Osteocyte (in vitro differentiated cells): ENCODE measurements at regions not wholly inside any gene's neighbourhood (a gene's known extent, or its start where the extent isn't known, plus 50 kb on each side); places are given as distances from the start of the nearest gene placed in this dataset.

ENCODE experiments used
- DNase-seq: peaks from one replicate; pipeline ENCODE4 v3.0.0; 2021; ENCODE audit warnings: mixed read lengths; ENCODE audit not compliant: unreplicated experiment; ENCODE audit errors: extremely low spot score
- H3K27ac Mint-ChIP-seq: one replicate; pipeline ENCODE4 v1.8.0; 2021; ENCODE audit warnings: mild to moderate bottlenecking, mixed read lengths; ENCODE audit not compliant: unreplicated experiment
- H3K27me3 Mint-ChIP-seq: one replicate; pipeline ENCODE4 v1.8.0; 2021; ENCODE audit warnings: mixed read lengths; ENCODE audit not compliant: unreplicated experiment
- H3K36me3 Mint-ChIP-seq: one replicate; pipeline ENCODE4 v1.8.0; 2021; ENCODE audit warnings: mixed read lengths; ENCODE audit not compliant: unreplicated experiment
- H3K4me1 Mint-ChIP-seq: one replicate; pipeline ENCODE4 v1.8.0; 2021; ENCODE audit warnings: mixed read lengths; ENCODE audit not compliant: unreplicated experiment
- H3K4me3 Mint-ChIP-seq: one replicate; pipeline ENCODE4 v1.8.0; 2021; ENCODE audit warnings: mild to moderate bottlenecking, moderate library complexity, mixed read lengths; ENCODE audit not compliant: unreplicated experiment
- H3K9me3 Mint-ChIP-seq: one replicate; pipeline ENCODE4 v1.8.0; 2021; ENCODE audit warnings: mixed read lengths; ENCODE audit not compliant: unreplicated experiment
- TF ChIP-seq, protein P1 (sequence below): fragments of 200-600 bp; sonication (generic); IDR thresholded peaks from 2 replicates; pipeline ENCODE4 v1.5.0; 2021; ENCODE audit warnings: antibody characterized with exemption, mild to moderate bottlenecking, moderate library complexity

DNA sequence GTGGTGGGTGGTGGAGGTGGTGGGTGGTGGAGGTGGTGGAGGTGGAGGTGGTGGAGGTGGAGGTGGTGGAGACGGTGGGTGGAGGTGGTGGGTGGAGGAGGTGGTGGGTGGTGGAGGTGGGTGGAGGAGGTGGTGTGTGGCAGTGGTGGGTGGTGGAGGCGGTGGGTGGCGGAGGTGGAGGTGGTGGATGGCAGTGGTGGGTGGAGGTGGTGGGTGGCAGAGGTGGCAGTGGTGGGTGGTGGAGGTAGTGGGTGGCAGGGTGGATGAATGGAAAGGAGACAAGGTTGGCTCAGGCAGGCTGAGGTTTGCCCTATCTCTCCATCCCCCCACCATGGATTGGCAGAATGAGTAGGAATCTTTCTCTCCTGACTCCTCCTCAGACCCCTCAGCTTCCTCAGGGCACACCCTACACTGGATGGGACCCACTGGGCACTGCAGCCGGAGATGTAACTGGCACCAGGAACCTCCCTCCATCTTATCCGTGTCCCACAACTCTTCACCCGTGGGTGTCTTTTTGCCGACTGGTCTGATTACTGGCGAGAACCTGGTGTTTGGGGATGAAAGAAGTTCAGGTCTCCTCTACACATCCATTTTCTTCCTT is 166.3 kb downstream of the C9orf50 start:
- Mint-ChIP-seq H3K27ac (peak overlapping the region; percentile 78), H3K9me3 (no peaks in the 10 kb centered on the region), H3K36me3 (no peaks in the 10 kb centered on the region), H3K4me3 (no peak overlapping the region), H3K27me3 (no peaks in the 10 kb centered on the region), H3K4me1 (peaks cover 63% of the 10 kb centered on the region)
- TF ChIP-seq, protein P1, sequence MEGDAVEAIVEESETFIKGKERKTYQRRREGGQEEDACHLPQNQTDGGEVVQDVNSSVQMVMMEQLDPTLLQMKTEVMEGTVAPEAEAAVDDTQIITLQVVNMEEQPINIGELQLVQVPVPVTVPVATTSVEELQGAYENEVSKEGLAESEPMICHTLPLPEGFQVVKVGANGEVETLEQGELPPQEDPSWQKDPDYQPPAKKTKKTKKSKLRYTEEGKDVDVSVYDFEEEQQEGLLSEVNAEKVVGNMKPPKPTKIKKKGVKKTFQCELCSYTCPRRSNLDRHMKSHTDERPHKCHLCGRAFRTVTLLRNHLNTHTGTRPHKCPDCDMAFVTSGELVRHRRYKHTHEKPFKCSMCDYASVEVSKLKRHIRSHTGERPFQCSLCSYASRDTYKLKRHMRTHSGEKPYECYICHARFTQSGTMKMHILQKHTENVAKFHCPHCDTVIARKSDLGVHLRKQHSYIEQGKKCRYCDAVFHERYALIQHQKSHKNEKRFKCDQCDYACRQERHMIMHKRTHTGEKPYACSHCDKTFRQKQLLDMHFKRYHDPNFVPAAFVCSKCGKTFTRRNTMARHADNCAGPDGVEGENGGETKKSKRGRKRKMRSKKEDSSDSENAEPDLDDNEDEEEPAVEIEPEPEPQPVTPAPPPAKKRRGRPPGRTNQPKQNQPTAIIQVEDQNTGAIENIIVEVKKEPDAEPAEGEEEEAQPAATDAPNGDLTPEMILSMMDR = no peak
- DNase-seq = no peak

DNA sequence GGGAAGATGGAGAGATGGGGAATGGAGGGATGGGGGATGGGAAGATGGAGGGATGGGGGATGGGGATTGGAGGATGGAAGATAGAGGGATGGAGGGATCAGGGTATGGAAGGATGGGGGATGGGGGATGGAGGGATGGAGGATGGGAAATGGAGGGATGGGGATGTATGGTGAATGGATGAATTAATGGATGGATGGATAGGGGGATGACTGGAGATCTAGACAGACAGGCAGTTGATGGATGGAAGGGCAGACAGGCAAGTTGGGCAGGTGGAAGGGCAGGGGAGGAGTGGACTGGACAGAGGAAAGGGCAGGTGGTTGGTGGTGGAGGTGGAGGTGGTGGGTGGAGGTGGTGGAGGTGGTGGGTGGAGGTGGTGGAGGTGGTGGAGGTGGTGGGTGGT is 167.2 kb downstream of the C9orf50 start:
- H3K27me3 Mint-ChIP-seq = no peaks in the 10 kb centered on the region

DNA sequence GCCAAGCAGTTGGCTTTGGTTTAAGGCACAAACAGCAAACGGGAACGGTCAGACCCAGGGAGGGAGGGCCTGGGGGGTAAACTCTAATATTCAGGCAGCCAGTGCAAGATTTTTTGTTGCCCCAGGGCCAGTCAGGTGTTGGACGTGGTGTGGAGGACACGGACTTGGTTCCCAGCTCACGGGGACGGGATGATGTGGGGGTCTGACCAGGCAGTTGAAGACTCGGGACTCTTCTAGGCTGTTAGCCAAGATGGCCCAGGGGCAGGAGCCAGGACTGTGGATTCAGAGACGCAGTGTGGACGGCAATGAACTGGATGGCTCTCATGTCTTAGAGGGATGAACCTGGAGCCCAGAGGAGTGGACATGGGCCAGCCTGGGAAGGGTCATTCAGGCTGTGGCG is 169.2 kb downstream of the C9orf50 start:
- H3K4me1 Mint-ChIP-seq = peaks cover 39% of the 10 kb centered on the region
- peak overlapping the region; percentile 76 for H3K27ac Mint-ChIP-seq
- no peaks in the 10 kb centered on the region for H3K27me3 Mint-ChIP-seq
- TF ChIP-seq, protein P1 = no peak
- no peaks in the 10 kb centered on the region for H3K36me3 Mint-ChIP-seq
- H3K9me3 Mint-ChIP-seq = no peaks in the 10 kb centered on the region
- DNase-seq = no peak
- no peak overlapping the region for H3K4me3 Mint-ChIP-seq

More for the DNA sequence above, 167.2 kb downstream of the C9orf50 start:
- H3K4me3 Mint-ChIP-seq = no peak overlapping the region
- no peaks in the 10 kb centered on the region for H3K9me3 Mint-ChIP-seq
- TF ChIP-seq, protein P1 = no peak
- DNase-seq = no peak
- no peaks in the 10 kb centered on the region for H3K36me3 Mint-ChIP-seq
- peaks cover 60% of the 10 kb centered on the region for H3K4me1 Mint-ChIP-seq
- H3K27ac Mint-ChIP-seq = no peak overlapping the region

DNA sequence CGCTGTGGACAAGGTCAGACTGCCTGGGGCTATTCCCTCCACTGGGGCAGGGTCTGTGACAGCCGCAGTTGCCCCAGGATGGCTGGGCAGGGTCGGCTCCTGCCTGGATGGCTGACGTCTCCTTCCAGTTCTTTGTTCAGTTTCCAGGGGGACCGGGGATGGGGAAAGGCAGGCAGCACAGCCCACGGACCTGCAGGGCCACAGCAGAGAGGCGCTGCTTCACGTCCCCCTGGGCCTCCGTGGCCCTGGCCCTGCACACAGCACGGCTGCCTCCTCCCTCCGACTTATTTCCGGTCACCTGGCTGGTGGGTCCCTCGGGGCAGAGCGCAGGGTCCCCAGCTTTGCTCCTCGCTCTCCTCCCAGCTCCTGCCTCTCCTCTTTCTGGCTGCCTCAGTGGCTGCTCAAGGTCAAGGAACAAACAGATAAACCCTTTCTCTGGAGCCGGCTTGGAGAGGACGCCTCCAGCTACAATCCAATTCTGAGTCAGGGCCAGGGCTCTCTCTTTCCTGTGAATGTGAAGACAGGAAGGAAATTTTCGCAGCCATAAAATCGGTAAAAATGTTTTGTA is 169.7 kb downstream of the C9orf50 start:
- TF ChIP-seq, protein P1 = no peak
- no peaks in the 10 kb centered on the region for H3K27me3 Mint-ChIP-seq
- H3K27ac Mint-ChIP-seq = peak overlapping the region; percentile 76
- peaks cover 34% of the 10 kb centered on the region for H3K4me1 Mint-ChIP-seq
- H3K9me3 Mint-ChIP-seq = no peaks in the 10 kb centered on the region
- H3K36me3 Mint-ChIP-seq = no peaks in the 10 kb centered on the region
- no peak overlapping the region for H3K4me3 Mint-ChIP-seq
- no peak for DNase-seq

DNA sequence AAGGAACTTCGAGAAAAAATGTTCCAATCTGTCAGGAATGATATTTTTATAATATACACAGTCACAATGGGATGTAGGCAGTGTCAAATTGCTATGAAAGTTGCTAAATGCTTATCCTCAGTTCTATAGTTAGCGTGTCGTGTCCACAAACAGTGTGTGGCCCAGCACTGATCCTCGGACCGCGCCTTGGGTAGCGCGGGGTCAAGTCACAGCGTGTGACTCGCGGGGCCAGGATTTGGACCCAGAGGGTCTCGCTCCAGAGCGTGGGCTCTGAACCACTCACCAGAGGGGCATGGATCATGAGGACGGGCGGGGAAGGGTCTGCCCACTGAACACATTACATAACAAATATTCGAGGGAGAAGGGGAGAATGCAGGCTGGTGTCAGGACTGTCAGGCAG is 171.8 kb downstream of the C9orf50 start:
- no peaks in the 10 kb centered on the region for H3K36me3 Mint-ChIP-seq
- peaks cover 19% of the 10 kb centered on the region for H3K4me1 Mint-ChIP-seq
- H3K27me3 Mint-ChIP-seq = no peaks in the 10 kb centered on the region
- no peaks in the 10 kb centered on the region for H3K9me3 Mint-ChIP-seq
- TF ChIP-seq, protein P1 = no peak
- DNase-seq = no peak
- H3K4me3 Mint-ChIP-seq = no peak overlapping the region
- H3K27ac Mint-ChIP-seq = no peak overlapping the region
